ENCODE measurements at regions not wholly inside any gene's neighbourhood (a gene's known extent, or its start where the extent isn't known, plus 50 kb on each side); places are given as distances from the start of the nearest gene placed in this dataset.
"Not testable (repeated sequence)": the region's sequence is repeated elsewhere in the genome, so short reads cannot be mapped to it uniquely, and the experiment has no call there.

DNA sequence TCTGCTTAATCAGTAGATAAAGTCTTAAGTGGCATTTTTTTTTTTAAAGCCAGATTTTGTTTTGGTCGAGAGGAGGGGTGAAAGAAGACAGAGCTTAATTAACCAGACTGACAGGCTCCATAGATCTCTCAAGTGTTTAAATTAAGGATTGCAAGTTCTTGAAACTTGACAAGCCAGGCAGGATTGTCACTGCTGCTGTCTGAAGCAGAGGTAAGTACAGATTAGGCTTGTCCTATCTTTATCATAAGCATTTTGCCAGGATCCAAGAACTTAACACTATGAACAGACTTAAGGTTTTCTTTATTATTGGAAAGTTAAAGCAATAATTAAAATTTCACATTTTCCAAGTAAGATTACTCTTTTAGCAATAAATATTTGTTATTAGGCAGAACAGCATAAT, 179.6 kb upstream of the LMO3 start:
- no peaks in the 10 kb centered on the region for H3K36me3 ChIP-seq (ENCODE audit: control insufficient read depth, insufficient read depth, low read length)
- peaks cover 42% of the 10 kb centered on the region for H3K4me1 Mint-ChIP-seq
- H3K4me1 ChIP-seq (ENCODE audit: control insufficient read depth, insufficient read depth, low read length): no peaks in the 10 kb centered on the region
- H3K27ac Mint-ChIP-seq: no peak overlapping the region
- no peak overlapping the region for H3K9ac ChIP-seq (ENCODE audit: extremely low read depth, low read length, poor library complexity, severe bottlenecking)
- no peak for DNase-seq
- peaks cover 4% of the 10 kb centered on the region for H3K9me3 Mint-ChIP-seq
- H3K27me3 Mint-ChIP-seq (ENCODE audit: insufficient read depth): no peaks in the 10 kb centered on the region
- no peaks in the 10 kb centered on the region for H3K9me3 ChIP-seq (ENCODE audit: control insufficient read depth, low read length)
- no peaks in the 10 kb centered on the region for H3K27me3 ChIP-seq (ENCODE audit: control insufficient read depth, insufficient read depth, low read length, poor library complexity, severe bottlenecking)
- WGBS, 2 experiments (ENCODE audit: insufficient coverage in 1 of 2, insufficient read length in 1 of 2): 50 to 71% methylated on average over 1 of the region's 1 CpG
- H3K27ac ChIP-seq (ENCODE audit: low read depth, low read length): no peak overlapping the region
- no peaks in the 10 kb centered on the region for H3K36me3 Mint-ChIP-seq (ENCODE audit: low read depth)
- H3K4me3 ChIP-seq (ENCODE audit: low read length): no peak overlapping the region
- H3K4me3 Mint-ChIP-seq: no peak overlapping the region
- TF ChIP-seq, protein P1, sequence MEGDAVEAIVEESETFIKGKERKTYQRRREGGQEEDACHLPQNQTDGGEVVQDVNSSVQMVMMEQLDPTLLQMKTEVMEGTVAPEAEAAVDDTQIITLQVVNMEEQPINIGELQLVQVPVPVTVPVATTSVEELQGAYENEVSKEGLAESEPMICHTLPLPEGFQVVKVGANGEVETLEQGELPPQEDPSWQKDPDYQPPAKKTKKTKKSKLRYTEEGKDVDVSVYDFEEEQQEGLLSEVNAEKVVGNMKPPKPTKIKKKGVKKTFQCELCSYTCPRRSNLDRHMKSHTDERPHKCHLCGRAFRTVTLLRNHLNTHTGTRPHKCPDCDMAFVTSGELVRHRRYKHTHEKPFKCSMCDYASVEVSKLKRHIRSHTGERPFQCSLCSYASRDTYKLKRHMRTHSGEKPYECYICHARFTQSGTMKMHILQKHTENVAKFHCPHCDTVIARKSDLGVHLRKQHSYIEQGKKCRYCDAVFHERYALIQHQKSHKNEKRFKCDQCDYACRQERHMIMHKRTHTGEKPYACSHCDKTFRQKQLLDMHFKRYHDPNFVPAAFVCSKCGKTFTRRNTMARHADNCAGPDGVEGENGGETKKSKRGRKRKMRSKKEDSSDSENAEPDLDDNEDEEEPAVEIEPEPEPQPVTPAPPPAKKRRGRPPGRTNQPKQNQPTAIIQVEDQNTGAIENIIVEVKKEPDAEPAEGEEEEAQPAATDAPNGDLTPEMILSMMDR (conservative IDR thresholded peaks at IDR 0.05): no peak

- H3K4me1 Mint-ChIP-seq; H3K36me3 Mint-ChIP-seq (ENCODE audit: low read depth); H3K27ac Mint-ChIP-seq; H3K9me3 ChIP-seq (ENCODE audit: control insufficient read depth, low read length); H3K9ac ChIP-seq (ENCODE audit: extremely low read depth, low read length, poor library complexity, severe bottlenecking); H3K27me3 Mint-ChIP-seq (ENCODE audit: insufficient read depth); H3K27ac ChIP-seq (ENCODE audit: low read depth, low read length); H3K36me3 ChIP-seq (ENCODE audit: control insufficient read depth, insufficient read depth, low read length); H3K27me3 ChIP-seq (ENCODE audit: control insufficient read depth, insufficient read depth, low read length, poor library complexity, severe bottlenecking); H3K4me3 Mint-ChIP-seq; DNase-seq; H3K4me1 ChIP-seq (ENCODE audit: control insufficient read depth, insufficient read depth, low read length); H3K4me3 ChIP-seq (ENCODE audit: low read length): not testable (repeated sequence)
- peaks cover 27% of the 10 kb centered on the region for H3K9me3 Mint-ChIP-seq
- WGBS, 2 experiments (ENCODE audit: insufficient coverage in 1 of 2, insufficient read length in 1 of 2): 82% methylated on average over 1 of the region's 2 CpGs; no CpG with 5 or more reads in 1 of the 2 experiments
Measured at GRCh38 chr12:16769129-16769528, 163.2 kb upstream of the LMO3 start.

DNA sequence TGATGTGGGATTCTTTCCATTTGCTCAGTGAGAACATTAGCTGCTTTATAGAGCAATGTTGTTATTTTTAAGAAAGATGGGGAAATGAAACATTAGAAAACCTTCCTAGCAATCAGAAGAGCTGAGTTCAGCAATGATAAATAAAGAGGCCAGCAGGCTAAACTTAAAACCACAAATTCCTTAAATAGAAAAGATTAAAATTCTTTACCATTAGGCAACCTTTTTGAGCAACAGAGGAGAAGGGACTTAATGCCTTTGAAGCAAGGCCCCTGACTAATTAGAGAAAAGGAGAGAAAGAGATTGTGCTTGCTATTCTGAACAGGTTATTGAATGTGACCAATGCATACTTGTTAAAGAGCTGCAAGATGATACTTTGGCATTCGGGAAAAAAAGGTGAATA, 160.8 kb upstream of the LMO3 start:
- Histone ChIP-seq H3K4me1 (ENCODE audit: control insufficient read depth, insufficient read depth, low read length) (no peaks in the 10 kb centered on the region), H3K9me3 (ENCODE audit: control insufficient read depth, low read length) (no peaks in the 10 kb centered on the region), H3K36me3 (ENCODE audit: control insufficient read depth, insufficient read depth, low read length) (no peaks in the 10 kb centered on the region), H3K27ac (ENCODE audit: low read depth, low read length) (no peak overlapping the region), H3K4me3 (ENCODE audit: low read length) (no peak overlapping the region), H3K27me3 (ENCODE audit: control insufficient read depth, insufficient read depth, low read length, poor library complexity, severe bottlenecking) (no peaks in the 10 kb centered on the region), H3K9ac (ENCODE audit: extremely low read depth, low read length, poor library complexity, severe bottlenecking) (no peak overlapping the region)
- TF ChIP-seq, protein P1 (conservative IDR thresholded peaks at IDR 0.05): no peak
- Mint-ChIP-seq H3K9me3 (peaks cover 27% of the 10 kb centered on the region), H3K27me3 (ENCODE audit: insufficient read depth) (no peaks in the 10 kb centered on the region), H3K27ac (no peak overlapping the region), H3K4me1 (peaks cover 7% of the 10 kb centered on the region), H3K36me3 (ENCODE audit: low read depth) (no peaks in the 10 kb centered on the region), H3K4me3 (no peak overlapping the region)
- DNase-seq: no peak
- 85% methylated on average over 1 of the region's 1 CpG; no CpG with 5 or more reads in 1 of the 2 experiments for WGBS, 2 experiments (ENCODE audit: insufficient coverage in 1 of 2, insufficient read length in 1 of 2)

GRCh38 chr12:16763901-16764300, 157.9 kb upstream of the LMO3 start:
- H3K36me3 Mint-ChIP-seq (ENCODE audit: low read depth): no peaks in the 10 kb centered on the region
- no peak overlapping the region for H3K4me3 Mint-ChIP-seq
- no peaks in the 10 kb centered on the region for H3K36me3 ChIP-seq (ENCODE audit: control insufficient read depth, insufficient read depth, low read length)

More at GRCh38 chr12:16763901-16764300, 157.9 kb upstream of the LMO3 start:
- H3K4me3 ChIP-seq (ENCODE audit: low read length): no peak overlapping the region
- Mint-ChIP-seq H3K9me3 (peaks cover under 1% of the 10 kb centered on the region), H3K27ac (no peak overlapping the region), H3K27me3 (ENCODE audit: insufficient read depth) (no peaks in the 10 kb centered on the region), H3K4me1 (peaks cover 7% of the 10 kb centered on the region)
- no peaks in the 10 kb centered on the region for H3K4me1 ChIP-seq (ENCODE audit: control insufficient read depth, insufficient read depth, low read length)
- no peak overlapping the region for H3K9ac ChIP-seq (ENCODE audit: extremely low read depth, low read length, poor library complexity, severe bottlenecking)
- H3K9me3 ChIP-seq (ENCODE audit: control insufficient read depth, low read length): no peaks in the 10 kb centered on the region
- TF ChIP-seq, protein P1 (conservative IDR thresholded peaks at IDR 0.05): no peak
- H3K27ac ChIP-seq (ENCODE audit: low read depth, low read length): no peak overlapping the region
- H3K27me3 ChIP-seq (ENCODE audit: control insufficient read depth, insufficient read depth, low read length, poor library complexity, severe bottlenecking): no peaks in the 10 kb centered on the region
- no peak for DNase-seq

Measured in endodermal cell (in vitro differentiated cells).